Inferior parietal cortex (tissue), 1 donor: ENCODE measurements at regions not wholly inside any gene's neighbourhood (a gene's known extent, or its start where the extent isn't known, plus 50 kb on each side); places are given as distances from the start of the nearest gene placed in this dataset.
"Not testable (repeated sequence)": the region's sequence is repeated elsewhere in the genome, so short reads cannot be mapped to it uniquely, and the experiment has no call there.

Source experiments
- DNase-seq: peaks from one replicate; pipeline ENCODE4 v3.0.0-alpha.2; 2016; ENCODE audit errors: extremely low spot score

- DNase-seq: not testable (repeated sequence)
These were observed 314.8 kb upstream of the SPATA31A3 start for GRCh38 chr9:67307109-67307508.

DNA sequence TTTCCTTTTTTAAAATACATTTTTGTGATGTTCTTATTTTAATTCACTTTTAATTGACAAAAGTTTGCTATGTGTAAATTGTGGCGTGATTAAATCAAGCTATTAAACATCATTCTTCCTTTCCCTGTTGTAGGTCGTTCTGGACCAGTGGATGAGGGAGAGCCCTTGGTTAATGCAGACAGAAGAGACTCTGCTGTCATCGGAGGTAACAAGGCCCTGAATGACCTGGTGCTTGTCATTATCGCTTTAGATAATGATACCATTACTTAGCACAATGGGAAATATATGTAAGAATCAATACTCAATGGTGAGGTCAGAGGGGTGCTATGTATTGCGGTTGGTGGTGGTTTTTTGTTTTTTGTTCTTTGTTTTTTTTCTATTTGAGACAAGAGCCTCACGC, 296.4 kb upstream of the SPATA31A3 start:
- not testable (repeated sequence) for DNase-seq

- DNase-seq: not testable (repeated sequence)
These were observed 295.9 kb upstream of the SPATA31A3 start for GRCh38 chr9:67288117-67288735.

DNA sequence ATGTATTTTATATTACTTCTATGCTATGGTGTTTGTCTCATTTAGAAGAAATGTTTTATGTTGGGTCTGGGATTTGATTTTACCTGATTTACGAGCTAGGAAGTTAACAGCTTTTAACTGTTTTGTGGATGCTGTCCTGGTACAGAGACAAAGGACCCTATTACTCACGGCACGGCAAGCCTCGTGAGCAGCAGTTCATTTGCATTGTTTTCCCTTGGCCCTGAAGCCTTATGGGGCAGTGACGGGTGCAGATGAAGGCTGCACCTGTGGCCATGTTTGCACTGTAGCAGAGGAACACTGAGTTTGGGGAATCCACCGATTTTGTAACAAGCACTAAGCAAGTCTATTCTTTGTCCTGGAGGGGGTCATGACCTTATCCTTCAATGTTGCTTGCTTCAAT, 291.9 kb upstream of the SPATA31A3 start:
- not testable (repeated sequence) for DNase-seq

- not testable (repeated sequence) for DNase-seq
These were observed 289.2 kb upstream of the SPATA31A3 start for GRCh38 chr9:67281574-67281973.

DNA sequence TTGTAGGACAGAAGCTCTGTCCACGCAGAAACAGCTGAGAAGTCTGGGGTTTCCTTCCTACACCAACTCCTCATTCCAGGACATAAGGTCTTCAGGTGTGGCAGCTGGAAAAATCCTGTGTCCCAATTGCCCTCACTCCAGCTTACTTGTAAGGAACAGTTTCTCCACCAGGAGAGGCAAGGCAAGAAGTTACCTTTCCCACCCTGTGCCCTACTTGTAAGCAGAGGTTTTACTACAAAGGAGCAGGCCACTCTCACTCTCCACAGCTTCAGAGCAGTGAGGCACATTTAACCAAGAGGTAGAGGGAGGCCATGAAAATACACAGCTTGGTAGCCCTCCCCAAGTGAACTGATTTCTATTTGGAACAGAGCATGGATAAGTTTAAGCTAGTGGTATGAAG, 277.3 kb upstream of the SPATA31A3 start:
- not testable (repeated sequence) for DNase-seq

DNA sequence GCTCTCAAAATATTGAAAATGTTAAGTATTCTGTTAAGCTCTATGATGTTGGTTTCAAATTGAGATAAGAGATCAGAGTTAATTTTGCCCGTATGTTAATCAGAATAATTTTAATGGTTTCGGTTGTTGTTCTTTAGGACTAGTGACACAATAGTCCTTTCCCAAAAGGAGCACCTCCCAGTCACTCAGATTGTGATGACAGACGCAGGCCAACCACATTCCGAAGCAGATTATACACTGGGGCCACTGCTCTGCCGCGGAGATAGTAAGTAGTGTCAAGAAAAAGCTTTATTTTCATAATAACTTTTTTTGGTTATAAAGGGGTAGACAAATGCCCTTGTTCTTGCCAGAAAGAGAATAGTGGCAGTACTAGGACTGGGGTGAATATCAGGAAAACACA, 265.5 kb upstream of the SPATA31A3 start:
- not testable (repeated sequence) for DNase-seq

DNA sequence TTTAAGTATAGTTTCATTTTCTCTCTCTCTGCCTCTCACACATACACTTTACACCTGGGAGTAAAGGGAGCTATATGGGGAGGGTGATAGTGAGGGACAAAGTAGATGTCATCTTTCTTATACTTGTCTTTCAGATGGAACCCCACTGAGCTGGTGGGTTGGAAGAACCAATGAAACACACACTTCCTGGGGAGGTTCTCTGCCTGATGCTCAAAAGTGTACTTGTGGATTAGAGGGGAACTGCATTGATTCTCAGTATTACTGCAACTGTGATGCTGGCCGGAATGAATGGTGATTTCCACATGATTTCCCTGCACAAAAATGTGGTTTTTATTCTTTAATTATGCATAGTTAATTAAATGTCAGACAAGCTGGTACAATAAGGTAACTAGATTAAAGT, 256.6 kb upstream of the SPATA31A3 start:
- not testable (repeated sequence) for DNase-seq

- DNase-seq: not testable (repeated sequence)
These were observed 219.7 kb upstream of the SPATA31A3 start for GRCh38 chr9:67212073-67212472.

DNA sequence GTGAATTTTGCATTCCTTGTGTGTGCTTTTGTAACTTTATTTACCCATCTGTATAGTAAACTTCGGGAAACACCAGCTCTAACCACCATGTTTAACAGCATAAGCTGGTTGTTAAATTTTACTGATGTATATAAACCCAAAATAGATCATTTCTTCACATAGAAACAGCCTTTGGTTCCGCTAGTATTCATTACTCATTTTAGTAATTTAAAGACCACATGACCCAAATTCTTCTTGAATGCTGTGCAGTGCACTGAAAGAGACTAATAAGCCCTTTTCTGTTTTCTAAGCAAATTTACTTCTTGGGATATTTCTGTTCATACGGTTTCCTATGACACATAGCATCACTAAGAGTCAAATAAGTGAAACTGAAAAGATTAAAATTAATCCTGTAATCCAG, 218.5 kb upstream of the SPATA31A3 start:
- DNase-seq: not testable (repeated sequence)

DNA sequence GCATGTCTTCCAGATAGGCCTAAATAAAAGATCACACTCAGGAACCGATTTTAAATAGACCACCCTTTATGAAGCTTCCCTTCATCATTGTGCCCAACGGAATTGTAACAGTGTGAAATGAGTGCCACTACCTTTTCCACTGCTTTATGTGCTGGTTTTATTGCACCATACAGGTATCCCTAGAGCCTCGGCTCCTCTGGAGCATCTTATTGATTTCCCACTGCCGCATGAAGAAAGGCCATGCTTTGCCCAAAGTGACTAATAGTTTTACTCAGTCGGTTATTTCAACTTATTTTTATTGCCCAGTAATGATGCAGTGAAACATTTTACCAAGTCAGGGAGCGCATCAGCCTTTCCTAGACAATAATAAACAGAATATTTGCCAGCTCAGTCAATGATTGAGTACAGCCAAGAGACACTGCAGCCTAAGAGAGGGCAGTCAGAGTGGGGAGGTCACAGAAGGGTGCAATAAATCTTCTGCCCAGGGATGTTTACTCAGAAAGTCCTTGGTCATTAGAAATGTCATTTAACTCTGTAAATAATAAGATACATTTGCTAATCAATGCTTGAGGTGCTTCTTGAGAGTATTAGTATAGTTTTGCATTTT, 216.6 kb upstream of the SPATA31A3 start:
- not testable (repeated sequence) for DNase-seq

- not testable (repeated sequence) for DNase-seq
These were observed 203.8 kb upstream of the SPATA31A3 start for GRCh38 chr9:67196135-67196534.

DNA sequence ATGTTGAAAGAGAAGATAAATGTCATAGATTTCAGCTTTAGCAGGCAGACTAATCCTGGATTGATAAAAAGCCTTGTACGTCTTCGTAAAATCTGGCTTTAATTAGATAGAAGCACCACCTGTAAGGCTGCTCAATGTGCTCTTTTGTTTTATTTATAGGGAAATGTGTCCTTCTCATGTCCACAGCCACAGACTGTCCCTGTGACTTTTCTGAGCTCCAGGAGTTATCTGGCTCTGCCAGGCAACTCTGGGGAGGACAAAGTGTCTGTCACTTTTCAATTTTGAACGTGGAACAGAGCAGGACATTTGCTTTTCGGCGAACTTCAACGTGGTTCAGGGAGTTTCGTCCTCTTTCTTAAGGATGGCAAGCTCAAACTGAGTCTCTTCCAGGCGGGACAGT, 203.0 kb upstream of the SPATA31A3 start:
- DNase-seq: not testable (repeated sequence)

DNA sequence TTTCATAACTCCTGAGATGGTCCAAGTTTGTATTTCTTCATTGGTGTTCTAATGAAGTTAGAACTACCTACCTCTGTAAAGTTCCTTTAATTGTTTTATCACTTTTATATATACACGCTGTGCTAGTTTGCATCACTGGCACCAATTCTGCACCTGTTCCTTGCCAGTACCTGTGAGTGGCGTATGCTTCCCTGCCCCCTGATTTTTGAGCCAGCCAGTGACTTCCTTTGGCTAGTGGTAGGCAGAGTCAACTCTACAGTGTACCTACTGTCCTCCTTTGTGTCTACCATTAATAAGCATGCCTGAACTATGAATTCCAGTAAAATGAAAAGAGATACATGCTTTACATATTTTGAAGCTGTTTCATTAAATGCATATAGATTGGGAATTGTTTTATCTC, 186.8 kb upstream of the SPATA31A3 start:
- not testable (repeated sequence) for DNase-seq

DNA sequence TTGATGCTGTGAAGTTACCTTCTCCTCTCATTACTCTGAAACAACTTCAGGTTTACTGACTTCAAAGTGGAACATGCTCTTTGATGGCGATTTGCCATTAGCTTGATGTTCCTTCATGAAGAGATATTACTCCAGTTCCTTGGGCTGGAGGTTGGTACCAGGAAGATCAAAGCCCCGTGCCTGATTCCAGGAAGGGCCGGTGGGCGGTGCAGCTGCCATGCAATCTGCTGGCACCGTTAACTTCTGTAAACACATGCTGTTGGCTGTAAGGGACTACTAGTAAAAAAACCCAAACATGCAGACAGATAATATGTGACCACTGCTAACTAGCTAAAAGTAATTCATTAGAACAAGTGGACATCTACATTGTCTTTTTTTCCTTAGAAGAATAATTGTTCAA, 182.8 kb upstream of the SPATA31A3 start:
- not testable (repeated sequence) for DNase-seq

DNA sequence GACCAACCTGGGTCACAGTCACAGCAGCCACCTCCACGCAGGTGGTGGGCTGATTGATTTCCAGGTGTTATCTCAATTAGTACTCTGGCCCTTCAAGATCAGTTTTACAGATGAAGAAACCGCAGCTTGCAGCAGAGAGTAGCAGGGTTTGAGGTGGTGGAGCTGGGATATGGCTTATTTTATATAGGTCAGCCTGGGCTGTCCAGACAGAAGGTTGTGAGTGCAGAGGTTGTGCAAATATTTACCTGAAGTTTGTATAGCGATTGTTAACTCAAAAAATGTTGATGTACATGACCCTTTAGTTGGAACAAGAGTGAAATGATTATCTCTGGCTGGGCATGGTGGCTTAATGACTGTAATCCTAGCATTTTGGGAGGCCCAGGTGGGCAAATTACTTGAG, 179.4 kb upstream of the SPATA31A3 start:
- not testable (repeated sequence) for DNase-seq

DNA sequence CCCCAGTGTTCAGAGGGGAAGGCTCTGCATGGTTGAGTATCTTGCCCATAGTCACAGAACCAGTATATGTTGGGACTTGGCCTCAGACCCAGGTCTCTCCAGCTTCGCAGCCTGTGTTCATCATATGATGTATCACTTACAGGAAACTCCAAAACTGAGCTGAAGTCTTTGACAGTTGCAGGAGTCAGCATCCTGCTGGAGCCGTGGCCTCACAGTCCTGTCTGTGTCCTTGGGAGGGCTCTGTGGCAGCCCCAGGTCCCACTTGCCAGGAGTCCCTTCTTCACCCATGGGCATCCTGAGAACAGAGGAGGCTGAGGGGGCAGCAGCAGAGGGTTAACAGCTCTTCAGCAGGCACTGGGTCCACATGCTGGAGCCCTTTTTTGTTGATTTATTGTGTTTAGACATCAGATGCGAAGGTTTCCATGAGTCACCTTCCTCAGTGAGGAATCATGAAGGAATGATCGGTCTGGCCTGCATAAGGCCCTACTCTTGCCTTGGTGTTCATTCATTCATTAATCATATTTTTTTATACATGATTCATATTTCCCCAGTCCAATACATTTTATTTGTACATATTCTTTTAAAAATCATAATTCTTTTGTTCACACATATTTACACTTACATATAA, 176.3 kb upstream of the SPATA31A3 start:
- DNase-seq: not testable (repeated sequence)

- not testable (repeated sequence) for DNase-seq
These were observed 174.0 kb upstream of the SPATA31A3 start for GRCh38 chr9:67166335-67166734.

- not testable (repeated sequence) for DNase-seq
These were observed 170.5 kb upstream of the SPATA31A3 start for GRCh38 chr9:67162827-67163226.

GRCh38 chr9:67155218-67155617, 162.9 kb upstream of the SPATA31A3 start:
- not testable (repeated sequence) for DNase-seq

- DNase-seq: not testable (repeated sequence)
These were observed 161.2 kb upstream of the SPATA31A3 start for GRCh38 chr9:67153501-67153900.

GRCh38 chr9:67142392-67143107, 150.2 kb upstream of the SPATA31A3 start:
- DNase-seq: not testable (repeated sequence)
